CD8-positive, alpha-beta memory T cell (primary cell): ENCODE measurements at regions not wholly inside any gene's neighbourhood (a gene's known extent, or its start where the extent isn't known, plus 50 kb on each side); places are given as distances from the start of the nearest gene placed in this dataset.
"Not testable (repeated sequence)": the region's sequence is repeated elsewhere in the genome, so short reads cannot be mapped to it uniquely, and the experiment has no call there.

Source experiments
- CTCF ChIA-PET: fragments of 350-600 bp; sonication (Branson Sonifier 250); formaldehyde crosslinking; loops from one replicate; lab custom pipeline; 2021; ENCODE audit warnings: antibody characterized with exemption; lab: Charles Lee
- POLR2A ChIA-PET: fragments of 350-600 bp; sonication (Branson Sonifier 250); formaldehyde crosslinking; loops from one replicate; lab custom pipeline; 2021; ENCODE audit warnings: antibody characterized with exemption; lab: Charles Lee
- DNase-seq, 5 donors: peaks; one replicate each; pipeline versions ENCODE4 v3.0.0 to v3.0.0-alpha.2; 2020 to 2022; ENCODE audit warnings: mixed read lengths in 1 of 5
- H3K27ac ChIP-seq: one replicate; pipeline ENCODE4 v1.7.0; 2013; ENCODE audit warnings: low read depth, mild to moderate bottlenecking, low read length, moderate library complexity
- H3K27me3 ChIP-seq: 2 replicates; pipeline ENCODE4 v1.7.0; 2013; ENCODE audit warnings: low read length, mild to moderate bottlenecking; ENCODE audit not compliant: insufficient read depth, poor library complexity, severe bottlenecking
- H3K36me3 ChIP-seq: 2 replicates; pipeline ENCODE4 v1.7.0; 2013; ENCODE audit warnings: mild to moderate bottlenecking, low read length, moderate library complexity; ENCODE audit not compliant: insufficient read depth
- H3K4me1 ChIP-seq: 2 replicates; pipeline ENCODE4 v1.7.0; 2013; ENCODE audit warnings: mild to moderate bottlenecking, low read length, moderate library complexity; ENCODE audit not compliant: insufficient read depth
- H3K4me3 ChIP-seq: 2 replicates; pipeline ENCODE4 v1.7.0; 2013; ENCODE audit warnings: mild to moderate bottlenecking, low read length
- H3K9me3 ChIP-seq: 2 replicates; pipeline ENCODE4 v1.7.0; 2013; ENCODE audit warnings: mild to moderate bottlenecking, low read length
- H3K27ac Mint-ChIP-seq, 8 donors: one replicate each; pipeline ENCODE4 v1.8.0; 2020 to 2021; ENCODE audit warnings: mixed read lengths in 8 of 8, mild to moderate bottlenecking in 6 of 8, inconsistent platforms in 3 of 8, moderate library complexity in 3 of 8
- H3K27me3 Mint-ChIP-seq, 2 donors: one replicate each; pipeline ENCODE4 v1.8.0; 2020 to 2021; ENCODE audit warnings: mixed read lengths in 2 of 2, mild to moderate bottlenecking in 1 of 2, moderate library complexity in 1 of 2
- H3K36me3 Mint-ChIP-seq, 3 donors: one replicate each; pipeline ENCODE4 v1.8.0; 2020 to 2021; ENCODE audit warnings: mixed read lengths in 3 of 3, inconsistent platforms in 1 of 3, mild to moderate bottlenecking in 1 of 3
- H3K4me1 Mint-ChIP-seq, 3 donors: one replicate each; pipeline ENCODE4 v1.8.0; 2020 to 2021; ENCODE audit warnings: mixed read lengths in 3 of 3, inconsistent platforms in 1 of 3, mild to moderate bottlenecking in 1 of 3
- H3K4me3 Mint-ChIP-seq, 7 donors: one replicate each; pipeline ENCODE4 v1.8.0; 2020 to 2021; ENCODE audit warnings: mixed read lengths in 7 of 7, mild to moderate bottlenecking in 6 of 7, moderate library complexity in 4 of 7, inconsistent platforms in 2 of 7
- H3K9me3 Mint-ChIP-seq, 5 donors: one replicate each; pipeline ENCODE4 v1.8.0; 2020 to 2022; ENCODE audit warnings: mixed read lengths in 5 of 5, mild to moderate bottlenecking in 3 of 5, moderate library complexity in 2 of 5, inconsistent platforms in 1 of 5

DNA sequence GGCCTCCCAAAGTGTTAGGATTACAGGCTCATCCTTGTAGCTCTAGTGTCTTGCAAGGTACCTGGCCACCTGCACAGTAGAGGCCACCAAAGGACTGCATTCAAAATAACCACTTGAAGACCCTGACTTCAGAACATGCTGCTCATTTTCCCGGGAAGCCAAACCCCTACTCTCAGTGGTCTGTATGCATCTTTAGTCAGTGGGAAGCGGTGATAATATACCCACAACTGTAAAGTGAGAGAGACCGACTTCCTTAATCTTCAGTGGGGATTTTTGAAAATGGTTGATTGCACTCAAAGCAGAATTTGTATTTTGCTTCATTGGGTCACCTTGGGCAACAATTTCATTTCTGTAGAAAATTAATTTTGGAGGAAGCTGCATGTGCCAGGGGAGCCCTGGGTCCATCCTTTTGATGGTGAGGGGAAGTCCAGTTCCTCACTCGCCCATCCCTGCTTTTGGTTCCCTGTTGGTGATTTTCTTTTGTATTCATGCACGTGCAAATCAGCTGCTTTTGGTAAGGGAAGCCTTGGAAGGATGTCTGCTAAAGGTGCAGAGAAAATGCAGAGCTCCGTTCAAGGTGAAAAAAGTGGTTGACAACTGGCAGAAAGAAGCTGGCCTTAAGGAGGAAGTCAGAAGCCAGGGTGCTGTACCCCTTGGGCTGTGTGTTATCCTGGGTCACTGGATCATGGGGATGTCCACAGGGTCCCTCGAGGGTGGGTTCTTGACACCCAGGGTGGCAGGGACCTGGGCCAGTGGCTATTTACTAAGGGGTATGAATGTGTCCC lies 59.5 kb downstream of the NPIPB11 start:
- H3K9me3 Mint-ChIP-seq, H3K27ac ChIP-seq, H3K36me3 ChIP-seq, H3K27me3 ChIP-seq, H3K4me3 ChIP-seq, H3K27me3 Mint-ChIP-seq, POLR2A ChIA-PET, H3K36me3 Mint-ChIP-seq, H3K4me3 Mint-ChIP-seq, H3K27ac Mint-ChIP-seq, DNase-seq, H3K4me1 Mint-ChIP-seq, CTCF ChIA-PET, H3K4me1 ChIP-seq, H3K9me3 ChIP-seq: not testable (repeated sequence)

- H3K4me3 Mint-ChIP-seq, H3K9me3 Mint-ChIP-seq, H3K36me3 ChIP-seq, CTCF ChIA-PET, DNase-seq, H3K27me3 Mint-ChIP-seq, H3K4me1 Mint-ChIP-seq, H3K4me3 ChIP-seq, H3K27ac Mint-ChIP-seq, H3K4me1 ChIP-seq, POLR2A ChIA-PET, H3K36me3 Mint-ChIP-seq, H3K27ac ChIP-seq, H3K9me3 ChIP-seq, H3K27me3 ChIP-seq: not testable (repeated sequence)
These were observed 60.3 kb downstream of the NPIPB11 start for GRCh38 chr16:29346203-29346602.

GRCh38 chr16:29342937-29343336 lies 63.6 kb downstream of the NPIPB11 start:
- H3K27me3 ChIP-seq, H3K27ac ChIP-seq, H3K36me3 ChIP-seq, H3K9me3 ChIP-seq, H3K27ac Mint-ChIP-seq, POLR2A ChIA-PET, H3K9me3 Mint-ChIP-seq, CTCF ChIA-PET, H3K4me3 ChIP-seq, H3K4me1 Mint-ChIP-seq, H3K4me3 Mint-ChIP-seq, DNase-seq, H3K27me3 Mint-ChIP-seq, H3K36me3 Mint-ChIP-seq, H3K4me1 ChIP-seq: not testable (repeated sequence)

GRCh38 chr16:29340779-29341438 lies 65.6 kb downstream of the NPIPB11 start:
- H3K9me3 ChIP-seq, H3K27ac Mint-ChIP-seq, H3K4me3 ChIP-seq, H3K9me3 Mint-ChIP-seq, DNase-seq, H3K4me3 Mint-ChIP-seq, POLR2A ChIA-PET, H3K27me3 Mint-ChIP-seq, H3K4me1 ChIP-seq, H3K4me1 Mint-ChIP-seq, H3K27me3 ChIP-seq, CTCF ChIA-PET, H3K27ac ChIP-seq, H3K36me3 ChIP-seq, H3K36me3 Mint-ChIP-seq: not testable (repeated sequence)

- H3K9me3 Mint-ChIP-seq, POLR2A ChIA-PET, H3K4me3 ChIP-seq, H3K4me1 Mint-ChIP-seq, H3K36me3 Mint-ChIP-seq, H3K4me3 Mint-ChIP-seq, H3K9me3 ChIP-seq, CTCF ChIA-PET, H3K36me3 ChIP-seq, H3K27ac ChIP-seq, H3K27ac Mint-ChIP-seq, H3K27me3 ChIP-seq, H3K4me1 ChIP-seq, DNase-seq, H3K27me3 Mint-ChIP-seq: not testable (repeated sequence)
These were observed 66.3 kb downstream of the NPIPB11 start for GRCh38 chr16:29340235-29340634.

DNA sequence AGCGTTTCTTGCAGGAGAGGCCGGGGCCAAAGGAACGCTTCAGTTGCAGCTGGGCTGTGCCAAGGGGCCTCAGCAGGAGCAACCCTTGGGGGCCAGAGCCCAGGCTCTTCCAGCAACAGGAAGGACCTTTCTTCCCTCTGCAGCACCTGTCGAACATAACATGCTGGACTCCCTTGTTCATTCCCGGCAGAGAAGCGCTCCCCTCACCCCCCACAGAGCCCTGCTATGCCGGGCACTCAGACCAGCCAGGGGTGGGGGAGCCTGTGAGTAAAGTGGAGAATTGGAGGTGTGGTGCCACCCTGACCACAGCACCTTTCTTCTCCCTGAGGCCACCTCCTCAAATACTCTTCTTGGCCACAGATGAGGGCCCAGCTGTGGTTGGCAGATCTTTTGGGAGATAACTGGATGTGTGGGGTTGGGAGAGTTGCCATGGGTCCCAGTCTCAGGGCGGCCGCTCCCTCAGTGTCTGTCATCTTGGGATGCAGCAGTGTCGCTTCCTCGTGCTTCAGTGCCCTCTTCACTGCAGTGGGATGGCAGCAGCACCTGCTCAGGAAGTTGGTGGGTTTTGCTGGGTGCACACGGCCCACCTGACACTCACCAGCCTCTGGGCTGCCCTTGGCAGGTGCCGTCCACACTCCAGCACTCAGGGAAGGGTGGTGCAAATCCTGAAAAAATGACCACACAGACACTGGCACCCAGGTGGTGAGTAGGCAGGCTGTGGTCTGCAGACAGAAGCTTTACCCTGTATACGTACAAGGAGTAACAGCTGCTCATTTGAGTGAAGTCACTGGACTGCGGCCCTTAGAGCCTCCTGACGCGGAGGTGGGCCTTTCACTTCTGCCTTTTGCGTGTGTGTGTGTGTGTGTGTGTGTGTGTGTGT lies 67.5 kb downstream of the NPIPB11 start:
- H3K27ac ChIP-seq, H3K27me3 Mint-ChIP-seq, H3K36me3 Mint-ChIP-seq, POLR2A ChIA-PET, H3K4me3 Mint-ChIP-seq, CTCF ChIA-PET, H3K36me3 ChIP-seq, H3K27ac Mint-ChIP-seq, H3K4me1 ChIP-seq, H3K4me1 Mint-ChIP-seq, H3K4me3 ChIP-seq, H3K27me3 ChIP-seq, DNase-seq, H3K9me3 ChIP-seq, H3K9me3 Mint-ChIP-seq: not testable (repeated sequence)

DNA sequence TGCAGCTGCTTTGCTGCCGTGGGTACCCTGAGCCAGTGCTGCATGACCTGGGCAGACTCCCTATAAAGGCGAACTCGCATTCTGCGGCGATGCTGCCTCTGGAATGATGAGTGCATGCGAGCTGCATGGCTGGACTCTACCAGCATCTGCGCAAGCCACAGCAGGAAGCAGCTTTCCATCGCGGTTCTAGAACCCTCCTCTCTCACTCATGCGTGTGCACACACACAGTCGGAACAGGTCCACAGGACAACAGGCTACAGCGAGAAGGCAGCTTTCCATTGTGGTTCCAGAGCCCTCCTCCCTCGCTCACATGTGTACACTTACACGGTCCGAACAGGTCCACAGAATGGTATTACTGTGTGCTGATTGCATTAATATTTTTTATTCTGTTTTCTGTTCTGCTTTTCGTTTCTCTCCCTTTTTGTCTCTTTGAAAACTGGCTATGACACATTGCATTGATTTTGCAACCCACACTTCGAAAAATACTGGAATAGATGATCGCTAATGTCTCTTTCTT lies 69.1 kb downstream of the NPIPB11 start:
- CTCF ChIA-PET, H3K36me3 ChIP-seq, H3K4me3 Mint-ChIP-seq, H3K9me3 Mint-ChIP-seq, H3K27me3 ChIP-seq, H3K4me3 ChIP-seq, POLR2A ChIA-PET, DNase-seq, H3K4me1 Mint-ChIP-seq, H3K4me1 ChIP-seq, H3K36me3 Mint-ChIP-seq, H3K27me3 Mint-ChIP-seq, H3K27ac ChIP-seq, H3K27ac Mint-ChIP-seq, H3K9me3 ChIP-seq: not testable (repeated sequence)

DNA sequence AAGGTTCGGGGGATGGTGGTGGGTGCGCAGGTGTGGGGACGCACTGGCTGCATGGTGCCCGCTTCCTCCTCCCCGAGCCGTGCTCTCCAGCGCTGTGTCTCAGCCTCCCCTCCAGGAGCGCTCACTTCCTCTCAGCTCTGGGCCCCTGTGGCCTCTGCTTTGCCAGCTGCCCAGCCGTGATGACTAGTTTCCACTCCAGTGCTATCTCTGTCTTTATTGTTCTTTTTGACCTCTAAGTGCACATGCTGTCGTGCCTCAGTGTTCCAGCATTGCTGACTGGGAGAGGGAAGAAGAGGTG lies 71.0 kb downstream of the NPIPB11 start:
- H3K27me3 Mint-ChIP-seq, H3K9me3 ChIP-seq, H3K4me1 ChIP-seq, POLR2A ChIA-PET, H3K27ac ChIP-seq, H3K9me3 Mint-ChIP-seq, CTCF ChIA-PET, H3K4me3 Mint-ChIP-seq, H3K4me3 ChIP-seq, H3K4me1 Mint-ChIP-seq, H3K27me3 ChIP-seq, DNase-seq, H3K36me3 ChIP-seq, H3K36me3 Mint-ChIP-seq: not testable (repeated sequence)
- peak overlapping the region in 1 of 8 donors; percentile 27 for H3K27ac Mint-ChIP-seq
